ENCODE measurements at regions not wholly inside any gene's neighbourhood (a gene's known extent, or its start where the extent isn't known, plus 50 kb on each side); places are given as distances from the start of the nearest gene placed in this dataset.

DNA sequence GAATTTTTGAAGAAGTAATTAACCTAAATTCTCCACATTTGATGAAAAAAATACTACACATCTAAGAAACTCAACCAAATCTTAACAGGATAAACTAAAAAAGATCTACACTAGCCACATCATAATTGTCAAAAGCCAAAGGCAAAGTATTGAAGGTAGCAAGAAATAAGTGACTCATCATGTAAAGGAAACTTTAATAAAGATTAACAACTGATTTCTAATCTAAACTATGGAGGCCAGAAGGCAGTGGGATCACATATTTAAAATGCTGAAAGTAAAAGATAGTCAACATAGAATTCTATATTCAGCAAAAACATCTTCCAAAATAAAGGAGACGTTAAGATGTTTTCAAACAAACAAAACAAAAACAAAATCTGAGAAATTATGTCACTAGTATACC lies 2002.9 kb downstream of the MAT2B start:
- TF ChIP-seq EZH2 (IDR thresholded peaks at IDR 0.05; ENCODE audit: borderline replicate concordance, low read depth, low read length, severe bottlenecking) = no peak
- TF ChIP-seq, protein P1, sequence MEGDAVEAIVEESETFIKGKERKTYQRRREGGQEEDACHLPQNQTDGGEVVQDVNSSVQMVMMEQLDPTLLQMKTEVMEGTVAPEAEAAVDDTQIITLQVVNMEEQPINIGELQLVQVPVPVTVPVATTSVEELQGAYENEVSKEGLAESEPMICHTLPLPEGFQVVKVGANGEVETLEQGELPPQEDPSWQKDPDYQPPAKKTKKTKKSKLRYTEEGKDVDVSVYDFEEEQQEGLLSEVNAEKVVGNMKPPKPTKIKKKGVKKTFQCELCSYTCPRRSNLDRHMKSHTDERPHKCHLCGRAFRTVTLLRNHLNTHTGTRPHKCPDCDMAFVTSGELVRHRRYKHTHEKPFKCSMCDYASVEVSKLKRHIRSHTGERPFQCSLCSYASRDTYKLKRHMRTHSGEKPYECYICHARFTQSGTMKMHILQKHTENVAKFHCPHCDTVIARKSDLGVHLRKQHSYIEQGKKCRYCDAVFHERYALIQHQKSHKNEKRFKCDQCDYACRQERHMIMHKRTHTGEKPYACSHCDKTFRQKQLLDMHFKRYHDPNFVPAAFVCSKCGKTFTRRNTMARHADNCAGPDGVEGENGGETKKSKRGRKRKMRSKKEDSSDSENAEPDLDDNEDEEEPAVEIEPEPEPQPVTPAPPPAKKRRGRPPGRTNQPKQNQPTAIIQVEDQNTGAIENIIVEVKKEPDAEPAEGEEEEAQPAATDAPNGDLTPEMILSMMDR (IDR thresholded peaks at IDR 0.05; ENCODE audit: extremely low read depth in 1 of 2, insufficient read depth in 1 of 2, low read depth in 1 of 2, low read length in 2 of 2) = no peak

All from endothelial cell of umbilical vein (primary cell).